ENCODE measurements at regions not wholly inside any gene's neighbourhood (a gene's known extent, or its start where the extent isn't known, plus 50 kb on each side); places are given as distances from the start of the nearest gene placed in this dataset.

DNA sequence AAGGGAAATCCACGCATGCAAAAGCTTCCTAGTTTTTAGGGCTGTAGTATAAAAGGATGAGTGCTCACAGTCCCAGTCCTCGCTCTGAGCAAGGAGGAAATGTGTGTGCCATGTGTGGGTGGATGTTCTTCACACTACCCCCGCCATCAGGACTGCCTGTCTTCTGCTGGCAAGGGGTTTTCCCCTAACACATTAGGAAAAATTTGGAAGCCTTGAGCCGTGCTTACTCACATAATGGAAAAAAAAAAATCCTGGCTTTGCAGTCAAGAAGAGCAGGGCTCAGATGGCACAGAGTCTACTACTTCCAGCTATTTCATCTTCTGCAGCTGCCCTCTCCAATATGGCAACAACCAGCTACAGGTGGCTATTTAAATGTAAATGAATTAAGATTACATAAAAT, 363.1 kb downstream of the PLPP3 start:
- DNase-seq (ENCODE audit: low spot score): no peak
- ChIA-PET CTCF (no interaction called here), POLR2A (ENCODE audit: low non-redundant PET) (no interaction called here)
- no peak for TF ChIP-seq CTCF (conservative IDR thresholded peaks at IDR 0.05; ENCODE audit: low read depth)
- H3K27ac ChIP-seq: no peak overlapping the region

DNA sequence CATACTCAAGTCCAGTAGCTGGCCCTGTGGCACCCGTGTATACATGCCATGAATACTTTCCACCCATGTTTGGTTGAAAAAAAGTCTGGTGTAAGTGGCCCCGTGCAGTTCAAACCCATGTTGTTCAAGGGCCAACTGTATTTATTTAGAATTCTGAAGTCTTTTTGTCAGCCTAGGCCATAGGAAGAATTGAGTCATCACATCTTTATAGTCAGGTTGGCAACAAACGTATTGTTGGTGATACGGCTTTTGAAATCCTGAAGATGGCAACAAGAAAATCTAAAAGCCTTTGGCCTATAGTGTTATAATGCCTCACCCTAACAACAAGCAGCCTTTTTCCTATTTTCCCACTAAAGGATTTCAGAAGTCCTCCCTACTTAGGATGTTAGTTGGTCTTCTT, 363.6 kb downstream of the PLPP3 start:
- H3K27ac ChIP-seq: no peak overlapping the region
- CTCF ChIA-PET: no interaction called here
- TF ChIP-seq CTCF (conservative IDR thresholded peaks at IDR 0.05; ENCODE audit: low read depth): no peak
- DNase-seq (ENCODE audit: low spot score): no peak
- POLR2A ChIA-PET (ENCODE audit: low non-redundant PET): no interaction called here

GRCh38 chr1:56215086-56215485, 364.3 kb downstream of the PLPP3 start:
- no peak for TF ChIP-seq CTCF (conservative IDR thresholded peaks at IDR 0.05; ENCODE audit: low read depth)
- CTCF ChIA-PET: no interaction called here

DNA sequence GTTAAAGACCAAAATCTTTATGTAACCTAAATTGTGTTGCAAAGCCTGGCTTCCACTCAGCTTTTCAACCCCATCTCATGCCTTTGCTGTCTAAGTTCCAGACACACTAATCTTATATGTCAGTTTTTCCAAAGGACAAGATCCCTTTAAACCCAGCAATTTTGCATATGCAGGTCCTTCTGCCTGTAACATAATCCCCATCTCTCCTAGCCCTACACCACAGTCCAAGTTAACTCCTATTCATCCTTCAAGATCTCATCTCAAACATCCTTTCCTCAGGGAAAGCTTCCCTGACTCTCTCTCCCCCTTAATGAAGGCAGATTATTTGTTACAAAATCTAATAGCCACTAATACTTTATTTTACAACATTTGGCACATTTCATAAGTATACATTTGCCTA, 366.3 kb downstream of the PLPP3 start:
- no peak for DNase-seq (ENCODE audit: low spot score)
- CTCF ChIA-PET: no interaction called here
- POLR2A ChIA-PET (ENCODE audit: low non-redundant PET): no interaction called here
- H3K27ac ChIP-seq: no peak overlapping the region
- no peak for TF ChIP-seq CTCF (conservative IDR thresholded peaks at IDR 0.05; ENCODE audit: low read depth)

More at GRCh38 chr1:56215086-56215485, 364.3 kb downstream of the PLPP3 start:
- DNase-seq (ENCODE audit: low spot score): no peak
- POLR2A ChIA-PET (ENCODE audit: low non-redundant PET): no interaction called here
- no peak overlapping the region for H3K27ac ChIP-seq

DNA sequence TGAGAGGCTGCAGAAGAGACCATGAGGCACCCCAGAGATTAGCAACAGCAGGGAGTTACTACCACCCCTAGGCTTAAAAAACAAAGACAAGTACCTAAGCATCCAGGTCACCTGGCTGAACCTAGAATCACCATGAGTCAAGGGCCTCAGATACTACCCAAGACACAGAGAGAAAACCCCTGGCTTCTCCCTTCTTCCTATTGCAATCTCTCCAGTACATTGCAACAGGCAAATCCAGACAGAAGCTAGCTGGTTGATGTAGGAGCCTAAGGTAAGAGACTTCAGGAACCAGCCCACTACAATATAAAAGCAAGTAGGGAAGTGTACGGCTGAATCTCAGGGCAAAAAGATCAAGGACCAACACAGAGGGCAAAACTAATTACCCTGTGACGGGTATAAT, 367.2 kb downstream of the PLPP3 start:
- ChIA-PET POLR2A (ENCODE audit: low non-redundant PET) (no interaction called here), CTCF (no interaction called here)
- no peak for DNase-seq (ENCODE audit: low spot score)

GRCh38 chr1:56206391-56206790, 373.0 kb downstream of the PLPP3 start:
- ChIA-PET POLR2A (ENCODE audit: low non-redundant PET) (no interaction called here), CTCF (interaction anchor here (1.2 kb wide), 1 partner anchor 237 kb away, joined by 3 read pairs; no protein-coding TSS in a partner anchor)
- no peak for TF ChIP-seq CTCF (conservative IDR thresholded peaks at IDR 0.05; ENCODE audit: low read depth)
- H3K27ac ChIP-seq: no peak overlapping the region
- DNase-seq (ENCODE audit: low spot score): no peak

More for the DNA sequence above, 367.2 kb downstream of the PLPP3 start:
- no peak for TF ChIP-seq CTCF (conservative IDR thresholded peaks at IDR 0.05; ENCODE audit: low read depth)
- H3K27ac ChIP-seq: no peak overlapping the region

DNA sequence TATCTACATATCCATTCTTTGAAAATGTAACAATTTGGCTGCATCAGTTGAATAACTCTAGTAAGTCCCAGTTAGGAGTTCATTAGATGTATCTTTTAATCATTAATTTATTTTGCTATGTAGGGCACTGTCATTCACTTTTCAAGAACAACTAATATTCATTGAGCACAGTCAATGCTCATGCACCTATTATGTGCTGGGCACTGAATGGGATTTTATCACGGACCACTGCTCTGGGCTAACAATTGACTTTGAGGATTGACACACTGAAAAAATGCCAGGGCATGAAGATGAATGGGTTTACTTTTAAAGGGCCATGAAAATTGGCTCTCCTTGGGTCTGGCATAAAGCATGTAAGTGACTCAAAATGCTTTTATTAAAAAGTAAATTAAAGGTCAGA, 375.2 kb downstream of the PLPP3 start:
- no peak for DNase-seq (ENCODE audit: low spot score)
- POLR2A ChIA-PET (ENCODE audit: low non-redundant PET): no interaction called here

More for the DNA sequence above, 375.2 kb downstream of the PLPP3 start:
- no peak for TF ChIP-seq CTCF (conservative IDR thresholded peaks at IDR 0.05; ENCODE audit: low read depth)
- CTCF ChIA-PET: no interaction called here
- H3K27ac ChIP-seq: no peak overlapping the region

Data from RWPE1 (cell line).